DND-41 (cell line): ENCODE measurements at regions not wholly inside any gene's neighbourhood (a gene's known extent, or its start where the extent isn't known, plus 50 kb on each side); places are given as distances from the start of the nearest gene placed in this dataset.
"Not testable (repeated sequence)": the region's sequence is repeated elsewhere in the genome, so short reads cannot be mapped to it uniquely, and the experiment has no call there.

Experiments used
- EZH2 ChIP-seq: IDR thresholded peaks from 3 replicates; pipeline ENCODE4 v1.6.1; 2012; ENCODE audit warnings: borderline replicate concordance, low read depth, mild to moderate bottlenecking, moderate library complexity, low read length, inconsistent platforms; ENCODE audit not compliant: severe bottlenecking
- TF ChIP-seq, protein P1 (sequence below): IDR thresholded peaks from 2 replicates; pipeline ENCODE4 v1.5.1; 2012; ENCODE audit warnings: borderline replicate concordance, low read length, moderate library complexity, mild to moderate bottlenecking; ENCODE audit not compliant: poor library complexity, severe bottlenecking; ENCODE audit errors: extremely low read depth

DNA sequence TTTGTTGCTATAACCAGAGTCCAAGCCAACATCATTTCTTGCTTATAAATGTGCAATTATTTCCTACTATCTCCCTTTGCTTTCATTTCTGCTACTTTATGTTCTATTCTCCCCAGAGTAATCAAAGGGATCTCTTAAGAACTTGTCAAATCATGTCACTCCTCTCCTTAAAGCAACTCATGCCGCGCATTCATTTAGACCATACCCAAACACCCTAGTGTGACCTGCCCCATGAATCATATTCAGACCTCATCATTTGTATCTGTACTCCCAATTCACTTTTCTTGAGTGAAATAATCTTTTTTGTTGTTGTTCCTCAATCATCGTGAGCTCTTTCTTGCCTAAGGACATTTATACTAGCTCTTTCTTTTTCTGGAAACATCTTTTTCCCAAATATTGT, 151.8 kb downstream of the SYT15 start:
- TF ChIP-seq, protein P1, sequence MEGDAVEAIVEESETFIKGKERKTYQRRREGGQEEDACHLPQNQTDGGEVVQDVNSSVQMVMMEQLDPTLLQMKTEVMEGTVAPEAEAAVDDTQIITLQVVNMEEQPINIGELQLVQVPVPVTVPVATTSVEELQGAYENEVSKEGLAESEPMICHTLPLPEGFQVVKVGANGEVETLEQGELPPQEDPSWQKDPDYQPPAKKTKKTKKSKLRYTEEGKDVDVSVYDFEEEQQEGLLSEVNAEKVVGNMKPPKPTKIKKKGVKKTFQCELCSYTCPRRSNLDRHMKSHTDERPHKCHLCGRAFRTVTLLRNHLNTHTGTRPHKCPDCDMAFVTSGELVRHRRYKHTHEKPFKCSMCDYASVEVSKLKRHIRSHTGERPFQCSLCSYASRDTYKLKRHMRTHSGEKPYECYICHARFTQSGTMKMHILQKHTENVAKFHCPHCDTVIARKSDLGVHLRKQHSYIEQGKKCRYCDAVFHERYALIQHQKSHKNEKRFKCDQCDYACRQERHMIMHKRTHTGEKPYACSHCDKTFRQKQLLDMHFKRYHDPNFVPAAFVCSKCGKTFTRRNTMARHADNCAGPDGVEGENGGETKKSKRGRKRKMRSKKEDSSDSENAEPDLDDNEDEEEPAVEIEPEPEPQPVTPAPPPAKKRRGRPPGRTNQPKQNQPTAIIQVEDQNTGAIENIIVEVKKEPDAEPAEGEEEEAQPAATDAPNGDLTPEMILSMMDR: not testable (repeated sequence)
- TF ChIP-seq EZH2: not testable (repeated sequence)
